RWPE2 (cell line): ENCODE measurements at regions not wholly inside any gene's neighbourhood (a gene's known extent, or its start where the extent isn't known, plus 50 kb on each side); places are given as distances from the start of the nearest gene placed in this dataset.

Experiments
- ATAC-seq: fragments of 200-7000 bp; cut with Tn5 transposase; 3 replicates; pipeline ENCODE4 v1.9.1; 2021; ENCODE audit warnings: low read depth
- DNase-seq: peaks from one replicate; pipeline ENCODE4 v3.0.0-alpha.2; 2020; ENCODE audit warnings: low spot score
- H3K27ac ChIP-seq: fragments of 450-650 bp; 2 replicates; pipeline ENCODE4 v1.5.1; 2017; ENCODE audit warnings: mild to moderate bottlenecking; ENCODE audit not compliant: poor library complexity, severe bottlenecking
- H3K27me3 ChIP-seq: fragments of 250-450 bp; sonication (Bioruptor Pico); 2 replicates; pipeline ENCODE4 v1.5.1; 2021; ENCODE audit warnings: mild to moderate bottlenecking, moderate library complexity; ENCODE audit not compliant: insufficient read depth, poor library complexity, severe bottlenecking
- H3K36me3 ChIP-seq: fragments of 250-450 bp; sonication (Bioruptor Pico); 2 replicates; pipeline ENCODE4 v1.5.1; 2020; ENCODE audit warnings: low read depth, mild to moderate bottlenecking, moderate library complexity
- H3K4me1 ChIP-seq: fragments of 250-450 bp; sonication (Bioruptor Pico); 2 replicates; pipeline ENCODE4 v1.5.1; 2021; ENCODE audit warnings: mild to moderate bottlenecking, moderate library complexity; ENCODE audit not compliant: insufficient read depth, poor library complexity, severe bottlenecking
- H3K4me3 ChIP-seq: fragments of 250-450 bp; sonication (Bioruptor Pico); 2 replicates; pipeline ENCODE4 v1.5.1; 2021; ENCODE audit warnings: mild to moderate bottlenecking, moderate library complexity; ENCODE audit not compliant: severe bottlenecking
- H3K9me3 ChIP-seq: fragments of 250-450 bp; sonication (Bioruptor Pico); 2 replicates; pipeline ENCODE4 v1.5.1; 2021; ENCODE audit warnings: mild to moderate bottlenecking, moderate library complexity; ENCODE audit not compliant: severe bottlenecking
- TF ChIP-seq, protein P1 (sequence below): fragments of 450-650 bp; IDR thresholded peaks from one replicate; pipeline ENCODE4 v1.5.1; 2017; ENCODE audit warnings: mild to moderate bottlenecking, moderate library complexity; ENCODE audit not compliant: poor library complexity, severe bottlenecking

DNA sequence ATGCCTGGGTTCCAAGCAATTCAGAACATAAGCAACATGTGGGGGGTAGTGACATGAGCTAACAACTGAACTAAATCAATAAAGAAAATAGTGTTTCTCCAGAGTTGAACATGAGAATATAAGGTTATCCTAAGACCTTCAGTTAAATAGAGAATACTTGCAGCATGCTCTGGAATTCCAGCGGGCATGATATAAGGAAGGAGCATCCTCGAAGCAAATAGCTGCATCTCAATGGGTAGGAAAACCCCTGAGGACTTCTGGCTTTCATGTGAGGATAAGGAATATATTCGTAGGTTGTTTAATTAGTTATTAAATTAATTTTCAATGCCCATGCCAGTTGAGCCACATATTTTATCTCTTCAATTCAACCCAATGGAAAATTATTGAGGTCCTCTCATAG is 631.2 kb upstream of the EPHA7 start:
- H3K4me1 ChIP-seq: no peaks in the 10 kb centered on the region
- H3K36me3 ChIP-seq: no peaks in the 10 kb centered on the region
- no peaks in the 10 kb centered on the region for H3K9me3 ChIP-seq
- no peak overlapping the region for H3K27ac ChIP-seq
- H3K27me3 ChIP-seq: peaks cover 8% of the 10 kb centered on the region
- TF ChIP-seq, protein P1, sequence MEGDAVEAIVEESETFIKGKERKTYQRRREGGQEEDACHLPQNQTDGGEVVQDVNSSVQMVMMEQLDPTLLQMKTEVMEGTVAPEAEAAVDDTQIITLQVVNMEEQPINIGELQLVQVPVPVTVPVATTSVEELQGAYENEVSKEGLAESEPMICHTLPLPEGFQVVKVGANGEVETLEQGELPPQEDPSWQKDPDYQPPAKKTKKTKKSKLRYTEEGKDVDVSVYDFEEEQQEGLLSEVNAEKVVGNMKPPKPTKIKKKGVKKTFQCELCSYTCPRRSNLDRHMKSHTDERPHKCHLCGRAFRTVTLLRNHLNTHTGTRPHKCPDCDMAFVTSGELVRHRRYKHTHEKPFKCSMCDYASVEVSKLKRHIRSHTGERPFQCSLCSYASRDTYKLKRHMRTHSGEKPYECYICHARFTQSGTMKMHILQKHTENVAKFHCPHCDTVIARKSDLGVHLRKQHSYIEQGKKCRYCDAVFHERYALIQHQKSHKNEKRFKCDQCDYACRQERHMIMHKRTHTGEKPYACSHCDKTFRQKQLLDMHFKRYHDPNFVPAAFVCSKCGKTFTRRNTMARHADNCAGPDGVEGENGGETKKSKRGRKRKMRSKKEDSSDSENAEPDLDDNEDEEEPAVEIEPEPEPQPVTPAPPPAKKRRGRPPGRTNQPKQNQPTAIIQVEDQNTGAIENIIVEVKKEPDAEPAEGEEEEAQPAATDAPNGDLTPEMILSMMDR: no peak
- DNase-seq (no peak), ATAC-seq (no peak)
- no peak overlapping the region for H3K4me3 ChIP-seq

DNA sequence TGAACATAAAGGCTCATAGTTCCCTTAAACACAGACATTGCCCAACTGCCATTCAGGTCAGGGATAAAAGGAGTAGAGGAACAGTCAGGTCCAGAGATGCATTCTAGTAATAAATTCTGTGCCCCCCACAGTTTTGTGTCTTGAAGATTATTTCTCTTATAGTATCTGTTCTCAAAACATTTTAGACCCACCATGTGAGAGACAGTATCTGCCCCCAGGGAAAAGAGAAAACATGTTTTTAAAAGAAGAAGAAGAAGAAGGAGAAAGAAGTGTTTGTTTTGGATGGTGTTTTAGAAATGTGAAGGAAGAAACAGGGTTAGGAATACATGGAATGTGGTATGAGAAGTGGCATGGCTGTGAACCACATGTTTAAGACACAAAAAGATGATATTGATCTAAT is 629.6 kb upstream of the EPHA7 start:
- Histone ChIP-seq H3K27me3 (peaks cover 9% of the 10 kb centered on the region), H3K9me3 (no peaks in the 10 kb centered on the region), H3K4me1 (no peaks in the 10 kb centered on the region), H3K36me3 (no peaks in the 10 kb centered on the region), H3K4me3 (no peak overlapping the region), H3K27ac (no peak overlapping the region)
- ATAC-seq: no peak
- no peak for DNase-seq
- TF ChIP-seq, protein P1: no peak

DNA sequence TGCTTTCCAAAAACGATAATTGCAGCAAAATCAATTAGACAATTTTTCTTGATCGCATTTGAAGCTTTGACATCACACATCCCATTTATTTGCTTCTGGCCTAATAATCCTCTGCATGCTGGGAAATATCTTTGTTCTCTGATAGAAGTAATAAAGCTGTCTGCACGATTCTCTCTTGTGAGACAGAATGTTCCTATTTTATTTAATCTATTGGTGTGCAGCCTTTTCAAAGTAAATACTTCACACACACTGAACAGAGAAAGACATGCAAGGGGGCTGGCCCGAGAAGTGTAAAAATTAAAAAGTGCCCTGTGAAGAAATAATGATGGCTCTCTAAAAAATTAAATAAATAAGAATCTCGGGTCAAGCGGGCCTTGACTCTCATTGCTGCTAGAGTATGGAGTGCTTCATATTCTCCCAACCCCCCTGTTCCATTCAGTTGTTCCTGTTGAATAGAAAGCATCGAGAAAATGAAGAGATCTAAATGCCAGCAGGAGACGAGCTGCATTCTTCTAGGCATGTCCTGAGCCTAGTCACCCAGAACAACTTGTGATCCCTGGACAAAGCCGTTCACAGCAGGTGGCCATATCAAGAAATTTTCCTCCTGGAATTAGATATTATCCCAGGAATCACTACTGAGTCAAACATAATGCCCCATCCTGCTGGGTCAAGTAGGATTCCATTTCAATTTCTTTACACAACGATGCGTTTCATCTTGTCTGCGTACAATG is 625.9 kb upstream of the EPHA7 start:
- no peak for ATAC-seq
- no peak overlapping the region for H3K4me3 ChIP-seq
- no peak for DNase-seq

DNA sequence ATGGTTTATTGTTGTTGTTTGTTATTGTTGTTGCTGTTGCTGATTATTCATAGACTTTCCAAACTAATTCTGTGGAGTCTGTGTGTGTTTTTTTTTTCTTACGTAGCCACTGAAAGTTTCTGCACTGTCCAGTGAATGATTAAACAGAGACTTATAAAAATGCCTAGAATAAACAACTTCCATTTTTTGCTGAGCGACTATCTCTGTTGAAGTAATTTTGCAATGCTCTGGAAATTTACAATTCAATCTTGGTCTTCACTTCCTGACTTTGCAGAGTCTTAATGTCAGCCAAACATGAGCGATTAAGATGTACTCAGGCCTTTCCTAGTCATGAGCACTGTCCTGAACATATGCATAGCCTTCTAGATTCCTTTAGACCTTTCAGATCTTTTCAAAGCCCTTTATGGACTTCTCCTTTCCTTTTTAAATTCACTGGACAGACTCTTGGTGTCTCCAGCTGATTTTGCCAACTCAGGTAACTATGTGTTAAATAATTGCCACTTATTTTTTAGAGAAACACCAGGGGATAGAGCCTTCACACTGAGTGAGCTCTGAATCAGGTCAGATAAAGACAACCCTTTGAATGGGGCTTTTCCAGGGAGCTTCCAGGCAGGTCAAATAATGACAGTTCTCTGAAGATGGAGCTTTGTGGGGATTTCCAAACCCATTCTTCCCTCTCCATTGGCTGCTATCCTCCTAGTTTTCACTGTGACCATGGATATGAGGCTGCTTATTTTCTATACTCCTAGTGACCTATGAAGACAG is 622.8 kb upstream of the EPHA7 start:
- no peaks in the 10 kb centered on the region for H3K9me3 ChIP-seq
- ATAC-seq (no peak), DNase-seq (no peak)
- H3K27me3 ChIP-seq: peaks cover 9% of the 10 kb centered on the region
- TF ChIP-seq, protein P1: no peak
- H3K4me1 ChIP-seq: no peaks in the 10 kb centered on the region
- no peak overlapping the region for H3K27ac ChIP-seq
- H3K4me3 ChIP-seq: no peak overlapping the region
- no peaks in the 10 kb centered on the region for H3K36me3 ChIP-seq

More for the DNA sequence above, 625.9 kb upstream of the EPHA7 start:
- Histone ChIP-seq H3K9me3 (no peaks in the 10 kb centered on the region), H3K27ac (no peak overlapping the region), H3K4me1 (no peaks in the 10 kb centered on the region), H3K27me3 (peaks cover 9% of the 10 kb centered on the region), H3K36me3 (no peaks in the 10 kb centered on the region)
- TF ChIP-seq, protein P1: no peak

DNA sequence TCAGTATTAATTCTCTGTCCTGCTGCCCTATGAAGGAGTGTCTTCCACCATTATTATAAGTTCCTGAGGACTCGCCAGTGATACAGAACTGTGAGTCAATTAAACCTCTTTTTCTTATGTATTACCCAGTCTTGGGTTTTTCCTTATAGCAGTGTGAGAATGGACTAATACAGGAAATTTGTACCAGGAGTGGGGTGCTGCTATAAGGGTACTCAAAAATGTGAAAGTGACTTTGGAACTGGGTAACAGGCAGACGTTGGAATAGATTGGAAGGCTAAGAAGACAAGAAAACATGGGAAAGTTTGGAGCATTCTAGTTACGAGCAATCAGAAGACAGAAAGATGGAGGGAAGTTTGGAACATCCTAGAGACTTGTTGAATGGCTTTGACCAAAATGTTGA is 616.7 kb upstream of the EPHA7 start:
- H3K36me3 ChIP-seq: no peaks in the 10 kb centered on the region
- ATAC-seq (no peak), DNase-seq (no peak)
- no peaks in the 10 kb centered on the region for H3K9me3 ChIP-seq
- TF ChIP-seq, protein P1: no peak
- H3K4me1 ChIP-seq: no peaks in the 10 kb centered on the region
- no peak overlapping the region for H3K27ac ChIP-seq
- no peak overlapping the region for H3K4me3 ChIP-seq
- peaks cover 4% of the 10 kb centered on the region for H3K27me3 ChIP-seq
